ENCODE measurements at regions not wholly inside any gene's neighbourhood (a gene's known extent, or its start where the extent isn't known, plus 50 kb on each side); places are given as distances from the start of the nearest gene placed in this dataset.

DNA sequence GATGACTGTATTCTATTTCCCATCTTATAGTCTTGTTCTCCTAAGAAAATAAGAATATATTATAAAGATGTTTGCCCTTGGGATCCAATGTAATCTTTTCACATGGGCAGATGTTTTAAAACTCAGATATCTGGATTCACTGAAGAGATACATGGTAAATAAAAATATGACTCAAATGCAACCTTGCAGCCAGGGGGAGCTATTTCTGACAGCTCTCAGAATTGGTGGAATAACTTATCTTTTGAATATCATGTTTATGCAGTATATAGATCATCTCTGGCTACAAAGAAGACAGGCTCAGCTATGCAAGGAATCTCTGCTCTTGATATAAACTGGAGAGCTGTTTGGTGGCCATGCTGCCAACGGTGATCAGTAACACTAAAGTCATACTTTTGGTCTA lies 274.7 kb downstream of the GLUD2 start:
- TF ChIP-seq, protein P1, sequence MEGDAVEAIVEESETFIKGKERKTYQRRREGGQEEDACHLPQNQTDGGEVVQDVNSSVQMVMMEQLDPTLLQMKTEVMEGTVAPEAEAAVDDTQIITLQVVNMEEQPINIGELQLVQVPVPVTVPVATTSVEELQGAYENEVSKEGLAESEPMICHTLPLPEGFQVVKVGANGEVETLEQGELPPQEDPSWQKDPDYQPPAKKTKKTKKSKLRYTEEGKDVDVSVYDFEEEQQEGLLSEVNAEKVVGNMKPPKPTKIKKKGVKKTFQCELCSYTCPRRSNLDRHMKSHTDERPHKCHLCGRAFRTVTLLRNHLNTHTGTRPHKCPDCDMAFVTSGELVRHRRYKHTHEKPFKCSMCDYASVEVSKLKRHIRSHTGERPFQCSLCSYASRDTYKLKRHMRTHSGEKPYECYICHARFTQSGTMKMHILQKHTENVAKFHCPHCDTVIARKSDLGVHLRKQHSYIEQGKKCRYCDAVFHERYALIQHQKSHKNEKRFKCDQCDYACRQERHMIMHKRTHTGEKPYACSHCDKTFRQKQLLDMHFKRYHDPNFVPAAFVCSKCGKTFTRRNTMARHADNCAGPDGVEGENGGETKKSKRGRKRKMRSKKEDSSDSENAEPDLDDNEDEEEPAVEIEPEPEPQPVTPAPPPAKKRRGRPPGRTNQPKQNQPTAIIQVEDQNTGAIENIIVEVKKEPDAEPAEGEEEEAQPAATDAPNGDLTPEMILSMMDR (IDR thresholded peaks at IDR 0.05), result no peak
- no peak for TF ChIP-seq EZH2 (IDR thresholded peaks at IDR 0.05; ENCODE audit: borderline replicate concordance, insufficient read depth, low read depth, low read length, poor library complexity, severe bottlenecking)
- H3K9me3 Mint-ChIP-seq (ENCODE audit: insufficient read depth), result no peaks in the 10 kb centered on the region
- H3K27ac ChIP-seq (ENCODE audit: low read length in 2 of 2), result no peak overlapping the region

DNA sequence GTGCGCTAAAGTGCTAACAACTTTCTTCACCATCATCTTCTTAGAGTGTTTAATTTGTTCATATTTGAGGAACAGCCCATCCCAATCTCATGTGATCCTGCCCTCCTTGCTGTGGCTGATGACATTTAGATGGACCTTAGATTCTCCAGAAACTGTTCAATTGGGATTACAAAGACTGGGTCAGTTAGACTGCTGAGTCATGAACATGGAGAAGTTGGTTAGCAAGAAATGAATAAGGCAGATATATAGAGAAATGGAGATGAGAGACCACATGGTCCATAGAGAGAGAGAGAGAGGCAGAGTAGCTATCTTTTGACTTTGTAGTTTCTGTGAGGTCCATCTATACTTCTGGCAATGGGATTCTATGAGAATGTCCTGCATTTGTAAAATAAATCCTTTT lies 275.9 kb downstream of the GLUD2 start:
- H3K4me1 ChIP-seq (ENCODE audit: control insufficient read depth in 2 of 2, insufficient read depth in 2 of 2, low read length in 2 of 2), result no peaks in the 10 kb centered on the region

More for the DNA sequence above, 274.7 kb downstream of the GLUD2 start:
- no peaks in the 10 kb centered on the region for H3K4me1 Mint-ChIP-seq
- H4K20me1 ChIP-seq (ENCODE audit: control insufficient read depth, insufficient read depth, low read length, poor library complexity, severe bottlenecking), result no peaks in the 10 kb centered on the region
- no peak overlapping the region for H3K27ac Mint-ChIP-seq
- intact Hi-C loops (cut with micrococcal nuclease), result loop anchor here (5.0 kb wide), 1 partner anchor 255 kb away; no protein-coding TSS in a partner anchor
- no peaks in the 10 kb centered on the region for H3K79me2 ChIP-seq (ENCODE audit: control insufficient read depth, insufficient read depth, low read length)
- H3K27me3 ChIP-seq (replicated peaks in 1 of 4; ENCODE audit: control extremely low read depth in 1 of 4, control insufficient read depth in 3 of 4, insufficient read depth in 4 of 4, low read length in 3 of 4), result no peaks in the 10 kb centered on the region
- DNase-seq (no peak), ATAC-seq (ENCODE audit: low read depth) (no peak)
- no peak overlapping the region for H3K4me3 ChIP-seq (ENCODE audit: control extremely low read depth in 1 of 5, extremely low read depth in 1 of 5, insufficient read depth in 1 of 5, low read depth in 2 of 5, low read length in 4 of 5)
- H3K4me1 ChIP-seq (ENCODE audit: control insufficient read depth in 2 of 2, insufficient read depth in 2 of 2, low read length in 2 of 2), result no peaks in the 10 kb centered on the region
- H3K27me3 Mint-ChIP-seq, result peaks cover 4% of the 10 kb centered on the region
- POLR2A ChIA-PET, result no interaction called here
- WGBS (ENCODE audit: insufficient coverage), result no CpG with 5 or more reads among the region's 1 CpG
- CTCF ChIA-PET, result interaction anchor here (0.8 kb wide), 1 partner anchor 141 kb away, joined by 3 read pairs; no protein-coding TSS in a partner anchor
- H3K9ac ChIP-seq (ENCODE audit: low read length), result no peak overlapping the region
- no peak overlapping the region for H3K4me3 Mint-ChIP-seq
- no peak overlapping the region for H2AFZ ChIP-seq (ENCODE audit: insufficient read depth, low read depth, low read length, poor library complexity, severe bottlenecking)
- no peak overlapping the region for H3K4me2 ChIP-seq (replicated peaks; ENCODE audit: low read depth, low read length, poor library complexity, severe bottlenecking)
- no peaks in the 10 kb centered on the region for H3K9me3 ChIP-seq (ENCODE audit: control extremely low read depth in 1 of 3, control insufficient read depth in 2 of 3, insufficient read depth in 1 of 3, low read length in 2 of 3)
- no peaks in the 10 kb centered on the region for H3K36me3 ChIP-seq (replicated peaks in 1 of 2; ENCODE audit: control extremely low read depth in 1 of 2, control insufficient read depth in 1 of 2, extremely low read depth in 1 of 2, insufficient read depth in 2 of 2, low read length in 1 of 2)

More for the DNA sequence above, 275.9 kb downstream of the GLUD2 start:
- TF ChIP-seq EZH2 (IDR thresholded peaks at IDR 0.05; ENCODE audit: borderline replicate concordance, insufficient read depth, low read depth, low read length, poor library complexity, severe bottlenecking), result no peak
- TF ChIP-seq, protein P1 (IDR thresholded peaks at IDR 0.05), result no peak
- H3K4me3 Mint-ChIP-seq, result no peak overlapping the region
- H3K27ac Mint-ChIP-seq, result no peak overlapping the region
- H3K79me2 ChIP-seq (ENCODE audit: control insufficient read depth, insufficient read depth, low read length), result no peaks in the 10 kb centered on the region
- DNase-seq, result no peak
- no peak overlapping the region for H3K4me3 ChIP-seq (ENCODE audit: control extremely low read depth in 1 of 5, extremely low read depth in 1 of 5, insufficient read depth in 1 of 5, low read depth in 2 of 5, low read length in 4 of 5)
- CTCF ChIA-PET, result no interaction called here
- H3K27me3 Mint-ChIP-seq, result peaks cover 4% of the 10 kb centered on the region
- H3K4me2 ChIP-seq (replicated peaks; ENCODE audit: low read depth, low read length, poor library complexity, severe bottlenecking), result no peak overlapping the region
- POLR2A ChIA-PET, result no interaction called here
- no peak for ATAC-seq (ENCODE audit: low read depth)
- no peak overlapping the region for H3K9ac ChIP-seq (ENCODE audit: low read length)
- H3K27ac ChIP-seq (ENCODE audit: low read length in 2 of 2), result no peak overlapping the region
- no peaks in the 10 kb centered on the region for H3K4me1 Mint-ChIP-seq
- no peaks in the 10 kb centered on the region for H3K27me3 ChIP-seq (replicated peaks in 1 of 4; ENCODE audit: control extremely low read depth in 1 of 4, control insufficient read depth in 3 of 4, insufficient read depth in 4 of 4, low read length in 3 of 4)
- no peaks in the 10 kb centered on the region for H3K9me3 Mint-ChIP-seq (ENCODE audit: insufficient read depth)
- H3K36me3 ChIP-seq (replicated peaks in 1 of 2; ENCODE audit: control extremely low read depth in 1 of 2, control insufficient read depth in 1 of 2, extremely low read depth in 1 of 2, insufficient read depth in 2 of 2, low read length in 1 of 2), result no peaks in the 10 kb centered on the region
- H4K20me1 ChIP-seq (ENCODE audit: control insufficient read depth, insufficient read depth, low read length, poor library complexity, severe bottlenecking), result no peaks in the 10 kb centered on the region
- H2AFZ ChIP-seq (ENCODE audit: insufficient read depth, low read depth, low read length, poor library complexity, severe bottlenecking), result no peak overlapping the region
- H3K9me3 ChIP-seq (ENCODE audit: control extremely low read depth in 1 of 3, control insufficient read depth in 2 of 3, insufficient read depth in 1 of 3, low read length in 2 of 3), result no peaks in the 10 kb centered on the region
- intact Hi-C loops (cut with micrococcal nuclease), result loop anchor here (5.0 kb wide), 1 partner anchor 254 kb away; no protein-coding TSS in a partner anchor
- WGBS (ENCODE audit: insufficient coverage), result no CpG with 5 or more reads among the region's 1 CpG

All from B cell (primary cell).